ENCODE measurements at regions not wholly inside any gene's neighbourhood (a gene's known extent, or its start where the extent isn't known, plus 50 kb on each side); places are given as distances from the start of the nearest gene placed in this dataset.

GRCh38 chr16:72285728-72286127, 113.8 kb upstream of the PMFBP1 start:
- H3K9ac ChIP-seq (replicated peaks in 1 of 4; ENCODE audit: extremely low read depth in 1 of 4, low read depth in 3 of 4, low read length in 3 of 4), result no peak overlapping the region
- 78% methylated on average over 6 of the region's 6 CpGs; no CpG with 5 or more reads in 1 of the 2 experiments for WGBS, 2 experiments (ENCODE audit: extremely low coverage in 1 of 2, insufficient coverage in 1 of 2, insufficient read length in 1 of 2, insufficient replicate concordance in 2 of 2, low coverage in 1 of 2, low lambda C conversion rate in 2 of 2, missing lambda C conversion rate in 1 of 2)
- no peaks in the 10 kb centered on the region for H3K27me3 ChIP-seq (replicated peaks in 1 of 4; ENCODE audit: control insufficient read depth in 3 of 4, extremely low read depth in 1 of 4, insufficient read depth in 3 of 4, low read length in 3 of 4)
- H2BK5ac ChIP-seq (ENCODE audit: low read depth, low read length), result no peak overlapping the region
- H3K36me3 ChIP-seq (ENCODE audit: control insufficient read depth in 2 of 4, insufficient read depth in 4 of 4, low read length in 3 of 4), result no peaks in the 10 kb centered on the region
- no peak overlapping the region for H3K18ac ChIP-seq (ENCODE audit: extremely low read depth, low read length)
- 0 out of 2 replicates have a peak, but pooled peaks cover 2% of the 10 kb centered on the region for H3K23me2 ChIP-seq (ENCODE audit: low read depth, low read length)
- no peaks in the 10 kb centered on the region for H3K79me2 ChIP-seq (ENCODE audit: control insufficient read depth in 1 of 2, insufficient read depth in 2 of 2, low read length in 2 of 2)
- no peak overlapping the region for H3K56ac ChIP-seq (replicated peaks; ENCODE audit: insufficient read length, low read depth, low read length)
- no peaks in the 10 kb centered on the region for H4K20me1 ChIP-seq (replicated peaks in 1 of 2; ENCODE audit: control insufficient read depth in 1 of 2, insufficient read depth in 2 of 2, low read length in 2 of 2)
- no peak overlapping the region for H2BK120ac ChIP-seq (replicated peaks; ENCODE audit: low read depth, low read length)
- H3K79me1 ChIP-seq (ENCODE audit: low read depth, low read length), result no peaks in the 10 kb centered on the region
- no peak for TF ChIP-seq RXRA (IDR thresholded peaks at IDR 0.05; ENCODE audit: insufficient read depth, low read depth, low read length)
- no peak for TF ChIP-seq GTF2F1 (IDR thresholded peaks at IDR 0.05; ENCODE audit: borderline replicate concordance, low read depth, low read length)
- TF ChIP-seq KDM5A (IDR thresholded peaks at IDR 0.05; ENCODE audit: low read length), result no peak
- no peak for TF ChIP-seq CHD1 (IDR thresholded peaks at IDR 0.05; ENCODE audit: low read depth, low read length)
- TF ChIP-seq TBP (IDR thresholded peaks at IDR 0.05; ENCODE audit: low read depth, low read length), result no peak
- TF ChIP-seq ATF3 (IDR thresholded peaks at IDR 0.05; ENCODE audit: insufficient read depth, low read depth, low read length), result no peak
- TF ChIP-seq SP2 (IDR thresholded peaks at IDR 0.05; ENCODE audit: low read length), result no peak
- TF ChIP-seq KDM4A (IDR thresholded peaks at IDR 0.05; ENCODE audit: low read depth, low read length, severe bottlenecking), result no peak
- ChIA-PET POLR2A (ENCODE audit: partially characterized antibody) (no interaction called here), CTCF (ENCODE audit: partially characterized antibody) (interaction anchor here (1.6 kb wide), 1 partner anchor 39 kb away, joined by 3 read pairs; no protein-coding TSS in a partner anchor)
- H4K91ac ChIP-seq (replicated peaks; ENCODE audit: insufficient read length, low read length), result no peak overlapping the region
- no peak overlapping the region for H4K8ac ChIP-seq (ENCODE audit: extremely low read depth, insufficient read depth, low read length)
- peak overlapping the region; percentile 43 for H3K14ac ChIP-seq (ENCODE audit: insufficient read length)
- no peak overlapping the region for H4K5ac ChIP-seq (ENCODE audit: insufficient read length, low read depth, low read length)
- H3K4me2 ChIP-seq (ENCODE audit: insufficient read depth in 1 of 2, low read depth in 2 of 2, low read length in 2 of 2), result peak overlapping the region; percentile 43 to 49
- no peak overlapping the region for H3K23ac ChIP-seq (ENCODE audit: insufficient read length)
- no peak overlapping the region for H2BK15ac ChIP-seq (ENCODE audit: low read length)
- DNase-seq (ENCODE audit: low read depth in 1 of 2, low spot score in 2 of 2), result no peak
- H2BK20ac ChIP-seq (ENCODE audit: low read length), result no peak overlapping the region
- no peak overlapping the region for H2BK12ac ChIP-seq (ENCODE audit: low read depth, low read length)
- peak overlapping the region in 1 of 4 experiments; percentile 23; a peak in 1 of 8 replicates for H3K4me3 ChIP-seq (ENCODE audit: extremely low read depth in 1 of 4, insufficient read depth in 2 of 4, low read depth in 3 of 4, low read length in 4 of 4)
- H3K4me1 ChIP-seq (replicated peaks in 1 of 4; ENCODE audit: control insufficient read depth in 3 of 4, insufficient read depth in 4 of 4, low read length in 3 of 4), result peaks cover 3 to 12% (median 10%) of the 10 kb centered on the region in 4 experiments
- no peak overlapping the region for H3K4ac ChIP-seq (replicated peaks; ENCODE audit: insufficient read length, low read depth, low read length)
- H3K9me3 ChIP-seq (ENCODE audit: insufficient read depth in 2 of 2, low read depth in 1 of 2, low read length in 1 of 2), result no peaks in the 10 kb centered on the region
- H3K27ac ChIP-seq (ENCODE audit: low read depth, low read length), result no peak overlapping the region
- H2AFZ ChIP-seq (ENCODE audit: low read length), result no peak overlapping the region
- no peak overlapping the region for H2AK5ac ChIP-seq (ENCODE audit: low read depth, low read length)
- no peak for FAIRE-seq
